A549 (cell line): ENCODE measurements at regions not wholly inside any gene's neighbourhood (a gene's known extent, or its start where the extent isn't known, plus 50 kb on each side); places are given as distances from the start of the nearest gene placed in this dataset.

Experiments
- JUNB ChIP-seq: fragments of >200 bp; sonication (Bioruptor Twin); formaldehyde crosslinking; IDR thresholded peaks from 2 replicates; pipeline ENCODE4 v1.6.1; 2016
- TF ChIP-seq, protein P1 (sequence below): fragments of >200 bp; sonication (Bioruptor Twin); formaldehyde crosslinking; IDR thresholded peaks from 3 replicates; pipeline ENCODE4 v1.5.1; 2016
- TF ChIP-seq, protein P2 (sequence below): IDR thresholded peaks from 2 replicates; pipeline ENCODE4 v1.6.1; 2012

DNA sequence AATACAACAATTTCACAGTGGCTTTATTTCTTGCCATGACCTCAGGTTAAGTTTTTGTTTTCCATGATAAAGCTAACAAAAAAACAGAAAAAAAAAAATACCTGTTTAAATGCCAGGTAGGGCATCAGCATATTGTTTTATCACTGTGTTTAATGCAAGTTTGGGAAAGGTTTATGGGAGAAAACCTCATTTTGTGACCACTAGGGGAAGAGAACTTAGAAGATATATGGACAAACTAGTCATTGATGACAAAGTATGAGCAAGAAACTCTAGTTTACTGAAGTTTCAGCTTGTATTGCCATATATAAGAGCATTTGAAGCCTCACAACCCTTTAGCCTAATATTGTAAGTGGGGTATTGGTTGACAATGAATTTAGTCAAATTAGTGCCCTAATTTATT, 1431.4 kb upstream of the CDH18 start:
- TF ChIP-seq, protein P1, sequence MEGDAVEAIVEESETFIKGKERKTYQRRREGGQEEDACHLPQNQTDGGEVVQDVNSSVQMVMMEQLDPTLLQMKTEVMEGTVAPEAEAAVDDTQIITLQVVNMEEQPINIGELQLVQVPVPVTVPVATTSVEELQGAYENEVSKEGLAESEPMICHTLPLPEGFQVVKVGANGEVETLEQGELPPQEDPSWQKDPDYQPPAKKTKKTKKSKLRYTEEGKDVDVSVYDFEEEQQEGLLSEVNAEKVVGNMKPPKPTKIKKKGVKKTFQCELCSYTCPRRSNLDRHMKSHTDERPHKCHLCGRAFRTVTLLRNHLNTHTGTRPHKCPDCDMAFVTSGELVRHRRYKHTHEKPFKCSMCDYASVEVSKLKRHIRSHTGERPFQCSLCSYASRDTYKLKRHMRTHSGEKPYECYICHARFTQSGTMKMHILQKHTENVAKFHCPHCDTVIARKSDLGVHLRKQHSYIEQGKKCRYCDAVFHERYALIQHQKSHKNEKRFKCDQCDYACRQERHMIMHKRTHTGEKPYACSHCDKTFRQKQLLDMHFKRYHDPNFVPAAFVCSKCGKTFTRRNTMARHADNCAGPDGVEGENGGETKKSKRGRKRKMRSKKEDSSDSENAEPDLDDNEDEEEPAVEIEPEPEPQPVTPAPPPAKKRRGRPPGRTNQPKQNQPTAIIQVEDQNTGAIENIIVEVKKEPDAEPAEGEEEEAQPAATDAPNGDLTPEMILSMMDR = no peak
- TF ChIP-seq JUNB = no peak
- TF ChIP-seq, protein P2, sequence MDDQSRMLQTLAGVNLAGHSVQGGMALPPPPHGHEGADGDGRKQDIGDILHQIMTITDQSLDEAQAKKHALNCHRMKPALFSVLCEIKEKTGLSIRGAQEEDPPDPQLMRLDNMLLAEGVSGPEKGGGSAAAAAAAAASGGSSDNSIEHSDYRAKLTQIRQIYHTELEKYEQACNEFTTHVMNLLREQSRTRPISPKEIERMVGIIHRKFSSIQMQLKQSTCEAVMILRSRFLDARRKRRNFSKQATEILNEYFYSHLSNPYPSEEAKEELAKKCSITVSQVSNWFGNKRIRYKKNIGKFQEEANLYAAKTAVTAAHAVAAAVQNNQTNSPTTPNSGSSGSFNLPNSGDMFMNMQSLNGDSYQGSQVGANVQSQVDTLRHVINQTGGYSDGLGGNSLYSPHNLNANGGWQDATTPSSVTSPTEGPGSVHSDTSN = no peak
